ENCODE measurements at regions not wholly inside any gene's neighbourhood (a gene's known extent, or its start where the extent isn't known, plus 50 kb on each side); places are given as distances from the start of the nearest gene placed in this dataset.
"Not testable (repeated sequence)": the region's sequence is repeated elsewhere in the genome, so short reads cannot be mapped to it uniquely, and the experiment has no call there.

GRCh38 chr13:18610476-18610875 lies 571.1 kb downstream of the TUBA3C start:
- not testable (repeated sequence) for TF ChIP-seq SP1 (IDR thresholded peaks at IDR 0.05; ENCODE audit: low read depth); ZNF274 (IDR thresholded peaks at IDR 0.05; ENCODE audit: low read depth, low read length); CTCF (IDR thresholded peaks at IDR 0.05 in 2 of 3, conservative IDR thresholded peaks at IDR 0.05 in 1 of 3; ENCODE audit: borderline replicate concordance in 1 of 3, insufficient read depth in 1 of 3, low read depth in 2 of 3, low read length in 2 of 3); EZH2phosphoT487 (IDR thresholded peaks at IDR 0.05; ENCODE audit: borderline replicate concordance); POLR2A (IDR thresholded peaks at IDR 0.05; ENCODE audit: borderline replicate concordance, extremely low read depth, insufficient read depth, insufficient read length); EZH2 (IDR thresholded peaks at IDR 0.05); YY1 (IDR thresholded peaks at IDR 0.05; ENCODE audit: extremely low read depth, insufficient replicate concordance, low read depth, low read length); REST (IDR thresholded peaks at IDR 0.05; ENCODE audit: low read depth); SIN3A (IDR thresholded peaks at IDR 0.05; ENCODE audit: low read depth); ZFX (IDR thresholded peaks at IDR 0.05)

Data from HCT116 (cell line).